CD4-positive, CD25-positive, alpha-beta regulatory T cell (primary cell): ENCODE measurements at regions not wholly inside any gene's neighbourhood (a gene's known extent, or its start where the extent isn't known, plus 50 kb on each side); places are given as distances from the start of the nearest gene placed in this dataset.

Experiments
- ATAC-seq, 2 donors: fragments of 150-1000 bp; cut with Tn5 transposase; one replicate each; pipeline ENCODE4 v1.10.0; 2021; ENCODE audit warnings: low read depth in 2 of 2, moderate number of reproducible peaks in 2 of 2, moderate library complexity in 1 of 2
- DNase-seq, 3 donors: peaks; one replicate each; pipeline versions ENCODE4 v3.0.0 to v3.0.0-alpha.2; 2012 to 2022; ENCODE audit warnings: mixed read lengths in 1 of 3
- H3K27ac ChIP-seq: one replicate; pipeline ENCODE4 v1.7.0; 2013; ENCODE audit warnings: mild to moderate bottlenecking, low read length; ENCODE audit not compliant: insufficient read depth, poor library complexity, severe bottlenecking
- H3K27me3 ChIP-seq: one replicate; pipeline ENCODE4 v1.7.0; 2013; ENCODE audit warnings: low read length; ENCODE audit not compliant: control insufficient read depth, insufficient read depth
- H3K36me3 ChIP-seq: one replicate; pipeline ENCODE4 v1.7.0; 2013; ENCODE audit warnings: mild to moderate bottlenecking, low read length, moderate library complexity; ENCODE audit not compliant: control insufficient read depth, insufficient read depth
- H3K4me1 ChIP-seq: 2 replicates; pipeline ENCODE4 v1.7.0; 2013; ENCODE audit warnings: mild to moderate bottlenecking, low read length; ENCODE audit not compliant: insufficient read depth, control insufficient read depth, poor library complexity, severe bottlenecking
- H3K4me3 ChIP-seq: one replicate; pipeline ENCODE4 v1.7.0; 2013; ENCODE audit warnings: low read depth, mild to moderate bottlenecking, low read length, moderate library complexity
- H3K9me3 ChIP-seq, 2 experiments: 1 replicate in 1 of 2; 2 replicates in 1 of 2; pipeline ENCODE4 v1.7.0; 2013; ENCODE audit warnings: low read length in 2 of 2, mild to moderate bottlenecking in 1 of 2, moderate library complexity in 1 of 2; ENCODE audit not compliant: control insufficient read depth in 2 of 2
- H3K27ac Mint-ChIP-seq, 3 donors: one replicate each; pipeline ENCODE4 v1.8.0; 2020 to 2022; ENCODE audit warnings: mild to moderate bottlenecking in 3 of 3, mixed read lengths in 3 of 3, moderate library complexity in 2 of 3
- H3K27me3 Mint-ChIP-seq: one replicate; pipeline ENCODE4 v1.8.0; 2022; ENCODE audit warnings: mild to moderate bottlenecking, mixed read lengths
- H3K36me3 Mint-ChIP-seq: one replicate; pipeline ENCODE4 v1.8.0; 2020; ENCODE audit warnings: mixed read lengths
- H3K4me1 Mint-ChIP-seq, 4 donors: one replicate each; pipeline ENCODE4 v1.8.0; 2020 to 2022; ENCODE audit warnings: mixed read lengths in 4 of 4, mild to moderate bottlenecking in 1 of 4
- H3K4me3 Mint-ChIP-seq, 4 donors: one replicate each; pipeline ENCODE4 v1.8.0; 2020 to 2022; ENCODE audit warnings: mild to moderate bottlenecking in 4 of 4, mixed read lengths in 4 of 4, moderate library complexity in 3 of 4
- H3K9me3 Mint-ChIP-seq, 7 donors: one replicate each; pipeline ENCODE4 v1.8.0; 2020 to 2022; ENCODE audit warnings: mixed read lengths in 7 of 7, mild to moderate bottlenecking in 3 of 7, moderate library complexity in 2 of 7

- Histone ChIP-seq H3K4me3 (no peak overlapping the region), H3K4me1 (no peaks in the 10 kb centered on the region), H3K27me3 (peaks cover 27% of the 10 kb centered on the region), H3K9me3 (no peaks in the 10 kb centered on the region), H3K27ac (no peak overlapping the region), H3K36me3 (no peaks in the 10 kb centered on the region)
- Mint-ChIP-seq H3K36me3 (no peaks in the 10 kb centered on the region), H3K27me3 (peaks cover 51% of the 10 kb centered on the region), H3K9me3 (peaks cover 0 to 5% (median 0%) of the 10 kb centered on the region in 7 donors), H3K27ac (peak overlapping the region in 1 of 3 donors; percentile 70), H3K4me3 (no peak overlapping the region), H3K4me1 (peaks cover 0 to 4% (median under 1%) of the 10 kb centered on the region in 4 donors)
- no peak for ATAC-seq
- no peak for DNase-seq
Measured at GRCh38 chr1:38724160-38725131, 135.1 kb downstream of the RRAGC start.

GRCh38 chr1:38721816-38722215, 137.8 kb downstream of the RRAGC start:
- Mint-ChIP-seq H3K36me3 (no peaks in the 10 kb centered on the region), H3K27ac (no peak overlapping the region), H3K4me1 (peaks cover 0 to 2% (median 0%) of the 10 kb centered on the region in 4 donors), H3K27me3 (peaks cover 36% of the 10 kb centered on the region), H3K9me3 (peaks cover 0 to 6% (median 0%) of the 10 kb centered on the region in 7 donors), H3K4me3 (no peak overlapping the region)
- Histone ChIP-seq H3K36me3 (no peaks in the 10 kb centered on the region), H3K27ac (no peak overlapping the region), H3K4me1 (no peaks in the 10 kb centered on the region), H3K9me3 (no peaks in the 10 kb centered on the region), H3K4me3 (no peak overlapping the region), H3K27me3 (peaks cover 16% of the 10 kb centered on the region)
- no peak for DNase-seq
- no peak for ATAC-seq

GRCh38 chr1:38719880-38720279, 139.7 kb downstream of the RRAGC start:
- no peaks in the 10 kb centered on the region for H3K36me3 ChIP-seq
- H3K27ac ChIP-seq = no peak overlapping the region
- no peaks in the 10 kb centered on the region for H3K9me3 ChIP-seq
- DNase-seq (no peak), ATAC-seq (no peak)
- Mint-ChIP-seq H3K36me3 (no peaks in the 10 kb centered on the region), H3K4me1 (peaks cover 0 to 2% (median 0%) of the 10 kb centered on the region in 4 donors), H3K27me3 (peaks cover 27% of the 10 kb centered on the region), H3K9me3 (peaks cover 0 to 6% (median 0%) of the 10 kb centered on the region in 7 donors), H3K4me3 (no peak overlapping the region), H3K27ac (no peak overlapping the region)
- H3K4me1 ChIP-seq = no peaks in the 10 kb centered on the region
- no peak overlapping the region for H3K4me3 ChIP-seq
- peaks cover 2% of the 10 kb centered on the region for H3K27me3 ChIP-seq

- Mint-ChIP-seq H3K9me3 (peaks cover 0 to 4% (median 0%) of the 10 kb centered on the region in 7 donors), H3K4me3 (no peak overlapping the region), H3K36me3 (no peaks in the 10 kb centered on the region), H3K4me1 (peaks cover 0 to 2% (median 0%) of the 10 kb centered on the region in 4 donors), H3K27me3 (peaks cover 22% of the 10 kb centered on the region), H3K27ac (no peak overlapping the region)
- DNase-seq (no peak), ATAC-seq (no peak)
- Histone ChIP-seq H3K4me3 (no peak overlapping the region), H3K9me3 (no peaks in the 10 kb centered on the region), H3K27me3 (peaks cover 2% of the 10 kb centered on the region), H3K36me3 (no peaks in the 10 kb centered on the region), H3K27ac (no peak overlapping the region), H3K4me1 (no peaks in the 10 kb centered on the region)
Measured at GRCh38 chr1:38718031-38718430, 141.5 kb downstream of the RRAGC start.

GRCh38 chr1:38716229-38716628, 143.3 kb downstream of the RRAGC start:
- DNase-seq = no peak
- H3K27ac ChIP-seq = no peak overlapping the region
- no peaks in the 10 kb centered on the region for H3K36me3 ChIP-seq
- no peaks in the 10 kb centered on the region for H3K9me3 ChIP-seq
- H3K4me1 Mint-ChIP-seq = peaks cover 0 to 2% (median 0%) of the 10 kb centered on the region in 4 donors
- no peaks in the 10 kb centered on the region for H3K4me1 ChIP-seq
- no peak overlapping the region for H3K4me3 Mint-ChIP-seq
- no peak for ATAC-seq
- H3K4me3 ChIP-seq = no peak overlapping the region
- no peak overlapping the region for H3K27ac Mint-ChIP-seq
- peaks cover 4% of the 10 kb centered on the region for H3K27me3 ChIP-seq
- H3K9me3 Mint-ChIP-seq = peaks cover 0 to 4% (median 2%) of the 10 kb centered on the region in 7 donors
- H3K36me3 Mint-ChIP-seq = no peaks in the 10 kb centered on the region
- H3K27me3 Mint-ChIP-seq = peaks cover 33% of the 10 kb centered on the region

GRCh38 chr1:38715415-38715814, 144.2 kb downstream of the RRAGC start:
- Mint-ChIP-seq H3K27ac (no peak overlapping the region), H3K9me3 (peaks cover 0 to 6% (median 2%) of the 10 kb centered on the region in 7 donors), H3K4me1 (no peaks in the 10 kb centered on the region), H3K27me3 (peaks cover 30% of the 10 kb centered on the region), H3K36me3 (no peaks in the 10 kb centered on the region), H3K4me3 (no peak overlapping the region)
- Histone ChIP-seq H3K27ac (no peak overlapping the region), H3K4me3 (no peak overlapping the region), H3K4me1 (no peaks in the 10 kb centered on the region), H3K36me3 (no peaks in the 10 kb centered on the region), H3K9me3 (no peaks in the 10 kb centered on the region), H3K27me3 (peaks cover 3% of the 10 kb centered on the region)
- ATAC-seq (no peak), DNase-seq (no peak)

- ATAC-seq = no peak
- Histone ChIP-seq H3K27ac (no peak overlapping the region), H3K36me3 (no peaks in the 10 kb centered on the region), H3K4me1 (no peaks in the 10 kb centered on the region), H3K27me3 (peaks cover 3% of the 10 kb centered on the region), H3K9me3 (no peaks in the 10 kb centered on the region), H3K4me3 (no peak overlapping the region)
- H3K4me1 Mint-ChIP-seq = no peaks in the 10 kb centered on the region
- H3K36me3 Mint-ChIP-seq = no peaks in the 10 kb centered on the region
- H3K27ac Mint-ChIP-seq = no peak overlapping the region
- H3K4me3 Mint-ChIP-seq = no peak overlapping the region
- DNase-seq = no peak
- H3K9me3 Mint-ChIP-seq = peaks cover 0 to 6% (median 2%) of the 10 kb centered on the region in 7 donors
- peaks cover 23% of the 10 kb centered on the region for H3K27me3 Mint-ChIP-seq
Measured at GRCh38 chr1:38712046-38712445, 147.5 kb downstream of the RRAGC start.
